Astrocyte of the spinal cord (primary cell): ENCODE measurements at regions not wholly inside any gene's neighbourhood (a gene's known extent, or its start where the extent isn't known, plus 50 kb on each side); places are given as distances from the start of the nearest gene placed in this dataset.

Experiments used
- DNase-seq: peaks from one replicate; pipeline ENCODE4 v3.0.0; 2011; ENCODE audit warnings: low read depth, low spot score
- H3K4me3 ChIP-seq: 2 replicates; pipeline ENCODE4 v1.5.1; 2011; ENCODE audit warnings: low read depth, mild to moderate bottlenecking, low read length, moderate library complexity
- in situ Hi-C: cut with HindIII; loops from 2 replicates; pipeline ENCODE4 v1.10.0; 2017; ENCODE audit warnings: low sequenced_read_pairs
- TF ChIP-seq, protein P1 (sequence below): IDR thresholded peaks from 2 replicates; pipeline ENCODE4 v1.5.1; 2012; ENCODE audit warnings: low read depth, mild to moderate bottlenecking, low read length, inconsistent platforms

DNA sequence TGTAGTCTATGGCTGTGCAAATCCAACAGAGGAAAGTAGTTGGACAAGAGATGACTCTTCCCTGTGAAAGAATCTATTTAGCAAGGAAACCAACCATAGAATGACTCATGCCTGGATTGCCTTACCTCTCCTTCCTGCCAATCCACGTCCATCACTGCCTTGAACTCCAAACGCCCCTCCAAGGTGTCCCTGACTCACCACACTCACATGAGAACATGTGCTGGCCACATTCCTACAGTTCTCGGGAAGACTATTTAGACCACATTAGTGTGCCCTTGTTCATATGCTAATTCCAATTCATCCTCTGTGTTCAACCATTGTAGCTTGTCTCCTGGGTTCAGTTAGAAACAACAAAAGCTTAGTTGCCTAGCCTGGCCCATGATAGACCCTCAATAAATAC lies 157.3 kb downstream of the SLC30A10 start:
- no peak overlapping the region for H3K4me3 ChIP-seq
- TF ChIP-seq, protein P1, sequence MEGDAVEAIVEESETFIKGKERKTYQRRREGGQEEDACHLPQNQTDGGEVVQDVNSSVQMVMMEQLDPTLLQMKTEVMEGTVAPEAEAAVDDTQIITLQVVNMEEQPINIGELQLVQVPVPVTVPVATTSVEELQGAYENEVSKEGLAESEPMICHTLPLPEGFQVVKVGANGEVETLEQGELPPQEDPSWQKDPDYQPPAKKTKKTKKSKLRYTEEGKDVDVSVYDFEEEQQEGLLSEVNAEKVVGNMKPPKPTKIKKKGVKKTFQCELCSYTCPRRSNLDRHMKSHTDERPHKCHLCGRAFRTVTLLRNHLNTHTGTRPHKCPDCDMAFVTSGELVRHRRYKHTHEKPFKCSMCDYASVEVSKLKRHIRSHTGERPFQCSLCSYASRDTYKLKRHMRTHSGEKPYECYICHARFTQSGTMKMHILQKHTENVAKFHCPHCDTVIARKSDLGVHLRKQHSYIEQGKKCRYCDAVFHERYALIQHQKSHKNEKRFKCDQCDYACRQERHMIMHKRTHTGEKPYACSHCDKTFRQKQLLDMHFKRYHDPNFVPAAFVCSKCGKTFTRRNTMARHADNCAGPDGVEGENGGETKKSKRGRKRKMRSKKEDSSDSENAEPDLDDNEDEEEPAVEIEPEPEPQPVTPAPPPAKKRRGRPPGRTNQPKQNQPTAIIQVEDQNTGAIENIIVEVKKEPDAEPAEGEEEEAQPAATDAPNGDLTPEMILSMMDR: no peak
- in situ Hi-C loops: no loop called here
- peak; percentile 97 for DNase-seq

DNA sequence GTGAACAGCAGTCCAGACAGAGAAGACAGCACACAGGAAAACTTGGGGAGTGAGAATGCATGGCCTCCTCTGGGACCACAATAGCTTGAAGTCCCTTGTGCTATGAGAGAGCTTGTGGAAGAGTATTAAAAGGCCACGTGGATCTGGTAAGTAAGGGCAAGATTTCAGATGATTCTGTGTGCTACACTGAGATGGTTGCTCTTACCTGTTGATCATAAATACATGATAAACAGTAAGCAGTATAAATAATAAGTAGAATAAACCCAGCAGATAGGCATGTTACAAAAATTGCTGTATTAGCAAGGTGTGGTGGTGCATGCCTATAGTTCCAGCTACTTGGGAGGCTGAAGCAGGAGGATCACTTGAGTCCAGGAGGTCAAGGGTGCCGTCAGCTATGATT lies 150.4 kb upstream of the ZC3H11B start:
- in situ Hi-C loops: no loop called here
- DNase-seq: no peak
- no peak overlapping the region for H3K4me3 ChIP-seq
- TF ChIP-seq, protein P1: no peak

DNA sequence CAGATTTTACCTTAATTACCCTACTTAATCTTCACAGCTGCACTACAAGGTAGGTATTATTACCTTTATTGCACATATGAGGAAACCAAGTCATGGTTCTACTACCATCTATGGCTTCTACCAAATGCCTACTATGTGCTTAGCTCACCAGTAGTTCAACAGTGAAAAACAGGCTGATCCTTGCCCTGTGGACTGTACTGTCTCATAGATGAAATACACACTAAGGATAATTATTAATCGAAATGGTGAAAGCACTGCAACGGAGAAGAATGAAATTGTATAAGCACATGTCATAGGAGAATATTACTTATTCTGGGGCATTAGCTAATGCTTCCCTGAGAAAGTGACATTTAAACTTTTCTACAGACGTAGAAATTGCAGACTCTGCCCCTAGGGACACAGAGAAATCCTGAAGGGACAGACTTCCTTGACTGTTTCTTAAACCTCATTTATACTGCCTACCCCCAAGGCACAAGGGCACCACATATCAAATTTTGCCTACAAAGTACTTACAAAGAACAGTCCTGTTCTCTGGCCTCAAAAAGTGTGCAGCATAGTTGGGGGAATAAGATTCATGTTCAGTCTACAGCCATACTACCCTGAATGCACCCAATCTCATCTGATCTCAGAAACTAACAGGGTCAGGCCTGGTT lies 148.4 kb upstream of the ZC3H11B start:
- in situ Hi-C loops: no loop called here
- DNase-seq: no peak
- TF ChIP-seq, protein P1: no peak
- H3K4me3 ChIP-seq: no peak overlapping the region

DNA sequence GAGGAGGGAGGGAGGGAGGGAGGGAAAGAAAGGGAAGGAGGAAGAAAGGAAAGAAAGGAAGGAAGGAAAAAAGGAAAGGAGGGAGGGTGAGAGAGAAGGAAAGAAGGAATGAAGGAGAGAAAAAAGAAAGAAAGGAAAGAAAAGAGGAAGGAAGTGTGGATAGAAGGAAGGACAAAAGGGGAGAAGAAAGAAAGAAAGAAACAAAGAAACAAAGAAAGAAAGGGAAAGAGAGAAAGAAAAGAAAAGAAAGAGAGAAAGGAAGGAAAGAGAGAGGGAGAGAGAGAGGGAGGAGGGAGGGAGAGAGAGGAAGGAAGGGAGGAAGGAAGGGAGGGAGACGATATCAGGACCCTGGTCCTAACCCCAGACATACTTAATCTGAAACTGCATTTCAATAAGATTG lies 146.2 kb upstream of the ZC3H11B start:
- in situ Hi-C loops: no loop called here
- TF ChIP-seq, protein P1: no peak
- no peak for DNase-seq
- H3K4me3 ChIP-seq: no peak overlapping the region

DNA sequence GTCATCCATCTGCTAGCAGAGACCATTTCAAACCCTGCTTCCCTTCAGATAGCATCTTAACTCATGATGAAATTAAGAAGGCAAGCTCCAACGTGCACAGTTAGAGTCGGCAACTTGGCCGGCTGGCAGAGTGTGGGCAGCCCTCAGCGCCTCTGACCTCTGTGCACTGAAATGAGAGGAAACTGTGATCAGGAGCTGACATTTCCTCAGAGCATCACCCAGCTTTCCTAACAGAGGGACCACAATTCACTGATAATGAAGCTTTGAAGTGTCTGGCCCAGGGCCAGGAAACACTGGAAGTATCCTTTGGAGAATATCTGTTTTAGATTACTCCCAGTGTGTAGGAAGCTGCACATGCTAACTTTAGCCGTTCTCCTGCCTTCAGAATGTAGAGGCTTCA lies 145.0 kb upstream of the ZC3H11B start:
- H3K4me3 ChIP-seq: no peak overlapping the region
- DNase-seq: peak; percentile 52
- in situ Hi-C loops: no loop called here
- TF ChIP-seq, protein P1: no peak

DNA sequence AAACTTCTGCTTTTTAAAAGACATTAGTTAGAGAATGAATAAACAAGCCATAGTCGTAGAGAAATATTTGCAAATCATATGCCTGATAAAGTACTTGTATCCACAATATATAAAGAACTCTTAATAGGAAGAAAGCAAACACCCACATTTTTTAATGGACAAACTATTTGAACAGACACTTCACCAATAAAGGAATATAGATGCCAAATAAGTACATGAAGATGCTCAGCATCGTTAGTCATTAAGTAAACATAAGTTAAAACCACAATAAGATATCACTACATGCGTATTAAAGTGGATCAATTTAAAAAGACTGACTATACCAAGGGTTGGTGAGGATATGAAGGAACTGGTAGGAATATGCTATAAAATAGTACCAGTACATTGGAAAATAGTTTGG lies 142.3 kb upstream of the ZC3H11B start:
- no peak for DNase-seq
- in situ Hi-C loops: no loop called here
- TF ChIP-seq, protein P1: no peak
- no peak overlapping the region for H3K4me3 ChIP-seq

DNA sequence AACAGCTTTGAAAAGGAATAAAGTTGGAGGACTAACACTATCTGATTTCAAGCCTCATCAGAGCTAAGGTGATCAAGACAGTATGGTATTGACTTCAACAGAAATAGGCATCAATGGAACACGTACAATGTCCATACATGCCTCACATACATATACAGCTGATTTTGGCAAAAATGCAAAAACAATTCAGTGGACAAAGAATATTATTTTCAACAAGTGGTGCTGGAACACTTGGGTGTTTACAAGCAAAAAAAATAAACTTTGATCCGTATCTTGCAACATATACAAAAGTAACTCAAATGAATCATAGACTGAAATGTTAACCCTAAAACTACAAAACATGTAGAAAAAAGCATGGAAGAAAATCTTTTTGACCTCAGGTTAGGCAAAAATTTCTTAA lies 141.9 kb upstream of the ZC3H11B start:
- DNase-seq: no peak
- no peak overlapping the region for H3K4me3 ChIP-seq
- in situ Hi-C loops: no loop called here
- TF ChIP-seq, protein P1: no peak
